ENCODE measurements at regions not wholly inside any gene's neighbourhood (a gene's known extent, or its start where the extent isn't known, plus 50 kb on each side); places are given as distances from the start of the nearest gene placed in this dataset.
"Not testable (repeated sequence)": the region's sequence is repeated elsewhere in the genome, so short reads cannot be mapped to it uniquely, and the experiment has no call there.

DNA sequence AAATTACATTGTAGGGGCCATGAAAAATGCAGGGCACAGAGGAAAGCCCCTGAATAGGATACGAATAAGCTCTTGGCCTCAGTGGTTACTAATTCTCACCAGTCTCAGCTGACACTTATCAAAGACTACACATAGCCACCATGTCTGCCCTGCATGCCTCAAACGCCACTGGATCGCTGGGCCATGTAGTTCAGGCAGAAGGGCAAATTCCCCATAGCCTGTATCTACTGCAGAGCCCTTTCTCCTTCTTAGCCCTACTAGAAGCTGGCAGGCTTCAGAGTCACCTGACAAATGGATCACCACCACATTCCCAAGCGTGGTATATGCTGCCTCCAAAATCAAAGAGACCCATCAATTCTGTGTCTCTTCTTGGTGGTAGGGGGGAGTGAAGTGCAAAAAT is 177.4 kb downstream of the MINAR1 start:
- DNase-seq = no peak

DNA sequence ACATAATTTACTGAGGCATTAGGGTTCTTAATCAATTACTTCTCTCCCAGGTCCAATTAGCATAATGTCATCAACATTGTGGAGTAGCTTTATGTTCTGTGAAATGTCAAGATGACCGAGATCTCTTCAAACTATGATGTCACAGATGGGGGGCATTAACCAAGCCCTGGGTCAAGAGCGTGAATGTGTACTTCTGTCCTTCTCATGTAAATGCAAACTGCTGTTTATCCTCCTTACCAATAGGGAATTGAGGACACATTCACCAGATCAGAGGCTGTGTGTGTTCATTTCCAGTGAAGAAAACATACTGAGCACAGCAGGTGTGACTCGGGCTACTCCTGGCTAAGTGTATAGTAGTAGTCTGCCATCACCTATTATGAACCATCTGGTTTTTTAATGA is 177.9 kb downstream of the MINAR1 start:
- DNase-seq = no peak

DNA sequence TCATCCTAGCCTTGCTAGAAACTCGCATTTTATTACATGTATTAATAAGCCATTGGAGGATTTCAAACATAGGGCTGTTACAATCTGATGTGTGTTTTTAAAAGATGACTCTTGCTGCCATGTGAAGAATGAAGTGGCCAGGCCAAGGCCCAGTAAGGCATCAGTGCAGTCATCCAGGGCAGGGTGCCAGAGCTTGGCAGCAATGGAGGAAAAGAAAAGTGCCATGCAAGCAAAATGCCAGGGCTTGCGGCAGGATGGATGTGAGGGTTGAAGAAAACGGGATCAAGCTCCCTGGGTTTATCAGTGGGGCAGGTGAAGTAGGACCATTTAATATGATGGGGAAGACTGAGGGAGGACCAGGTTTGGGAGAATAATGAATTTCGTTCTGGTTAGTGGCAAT is 183.6 kb downstream of the MINAR1 start:
- DNase-seq = no peak

GRCh38 chr15:79617071-79617470 is 184.9 kb downstream of the MINAR1 start:
- no peak for DNase-seq

DNA sequence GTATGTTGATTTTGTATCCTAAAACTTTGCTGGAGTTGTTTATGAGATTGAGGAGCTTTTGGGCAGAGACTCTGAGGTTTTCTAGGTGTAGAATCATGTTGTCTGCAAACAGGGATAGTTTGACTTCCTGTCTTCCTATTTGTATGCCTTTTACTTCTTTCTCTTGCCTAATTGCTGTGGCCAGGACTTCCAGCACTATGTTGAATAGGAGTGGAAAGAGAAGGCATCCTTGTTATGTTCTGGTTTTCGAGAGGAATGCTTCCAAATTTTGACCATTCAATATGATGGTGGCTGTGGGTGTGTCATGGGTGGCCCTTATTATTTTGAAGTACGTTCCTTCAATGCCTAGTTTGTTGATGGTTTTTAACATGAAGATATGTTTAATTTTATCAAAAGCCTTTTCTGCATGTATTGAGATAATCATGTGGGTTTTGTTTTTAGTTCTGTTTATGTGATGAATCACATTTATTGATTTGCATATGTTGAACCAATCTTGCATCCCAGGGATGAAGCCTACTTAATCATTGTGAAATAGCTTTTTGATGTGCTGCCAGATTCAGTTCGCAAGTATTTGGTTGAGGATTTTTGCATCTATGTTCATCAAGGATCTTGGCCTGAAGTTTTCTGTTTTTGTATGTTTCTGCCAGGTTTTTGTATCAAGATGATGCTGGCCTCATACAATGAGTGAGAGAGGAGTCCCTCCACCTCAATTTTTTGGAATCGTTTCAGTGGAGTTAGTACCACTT is 188.1 kb downstream of the MINAR1 start:
- DNase-seq = no peak

GRCh38 chr15:79621805-79622204 is 189.7 kb downstream of the MINAR1 start:
- not testable (repeated sequence) for DNase-seq

GRCh38 chr15:79623488-79623887 is 191.4 kb downstream of the MINAR1 start:
- no peak for DNase-seq

DNA sequence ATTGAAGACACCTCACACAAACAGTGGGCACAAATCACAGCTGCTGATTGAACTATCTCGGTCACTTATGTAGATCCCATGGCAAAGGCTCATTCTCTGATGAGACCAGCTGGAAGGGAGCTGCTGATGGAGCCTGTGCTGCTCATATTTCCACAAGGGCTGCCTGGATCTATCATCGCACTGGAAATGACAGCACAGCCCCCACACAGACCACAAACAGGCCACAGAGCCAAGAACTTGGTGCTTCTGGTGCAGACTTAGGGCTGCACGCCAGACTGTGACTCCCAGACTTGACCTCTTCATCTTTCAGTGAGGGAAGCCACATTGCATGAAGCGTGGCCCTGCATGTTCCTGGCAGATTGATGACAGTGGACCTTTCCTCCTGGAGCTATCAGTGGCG is 197.6 kb downstream of the MINAR1 start:
- no peak for DNase-seq

- no peak for DNase-seq
These were observed 200.3 kb downstream of the MINAR1 start for GRCh38 chr15:79632457-79632856.

GRCh38 chr15:79635149-79635771 is 203.1 kb downstream of the MINAR1 start:
- DNase-seq = no peak

GRCh38 chr15:79635897-79636561 is 203.9 kb downstream of the MINAR1 start:
- DNase-seq = no peak

GRCh38 chr15:79640206-79640605 is 208.1 kb downstream of the MINAR1 start:
- DNase-seq = no peak

DNA sequence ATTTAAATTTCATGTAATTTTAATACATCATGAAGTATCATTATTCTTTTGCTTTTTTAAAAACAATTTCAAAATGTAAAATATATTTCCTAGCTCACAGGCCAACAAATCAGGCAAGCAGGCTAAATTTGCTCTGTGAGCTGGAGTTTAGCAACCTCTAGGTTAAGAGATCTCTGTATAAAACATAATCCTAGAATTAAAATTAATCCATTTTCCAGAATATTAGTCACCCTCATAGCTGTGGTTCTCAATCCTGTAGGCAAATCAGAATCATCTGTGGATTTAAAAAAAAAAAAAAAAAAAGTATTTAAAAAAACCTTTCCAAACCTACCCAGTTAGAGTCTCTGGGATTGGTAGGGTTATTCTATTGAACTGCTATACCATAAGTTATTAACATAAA is 209.7 kb downstream of the MINAR1 start:
- DNase-seq = no peak

- no peak for DNase-seq
These were observed 211.3 kb downstream of the MINAR1 start for GRCh38 chr15:79643393-79643792.

- no peak for DNase-seq
These were observed 212.0 kb downstream of the MINAR1 start for GRCh38 chr15:79644091-79644490.

- DNase-seq = not testable (repeated sequence)
These were observed 220.8 kb downstream of the MINAR1 start for GRCh38 chr15:79652972-79653371.

DNA sequence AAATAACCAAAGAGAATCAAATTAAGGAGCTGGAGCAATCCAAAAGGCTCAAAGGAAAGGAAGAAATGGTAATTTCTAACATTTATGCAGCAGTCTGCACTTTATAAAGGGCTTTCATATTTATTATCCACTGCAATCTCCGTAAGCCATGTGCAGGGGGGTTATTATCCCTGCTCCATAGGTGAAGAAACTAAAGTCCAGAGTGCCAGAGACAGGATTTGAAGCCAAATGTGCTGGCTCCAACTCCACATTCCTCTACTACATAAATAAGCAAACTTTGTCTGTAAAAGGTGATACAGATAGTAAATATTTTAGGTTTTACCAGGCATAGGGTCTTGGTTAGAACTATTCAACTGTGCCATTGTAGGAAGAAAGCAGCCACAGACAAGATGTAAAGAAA is 221.4 kb downstream of the MINAR1 start:
- no peak for DNase-seq

GRCh38 chr15:79656151-79657000 is 224.2 kb downstream of the MINAR1 start:
- DNase-seq = no peak

- DNase-seq = no peak
These were observed 225.6 kb downstream of the MINAR1 start for GRCh38 chr15:79657722-79658121.

- DNase-seq = no peak
These were observed 227.6 kb downstream of the MINAR1 start for GRCh38 chr15:79659691-79660090.

DNA sequence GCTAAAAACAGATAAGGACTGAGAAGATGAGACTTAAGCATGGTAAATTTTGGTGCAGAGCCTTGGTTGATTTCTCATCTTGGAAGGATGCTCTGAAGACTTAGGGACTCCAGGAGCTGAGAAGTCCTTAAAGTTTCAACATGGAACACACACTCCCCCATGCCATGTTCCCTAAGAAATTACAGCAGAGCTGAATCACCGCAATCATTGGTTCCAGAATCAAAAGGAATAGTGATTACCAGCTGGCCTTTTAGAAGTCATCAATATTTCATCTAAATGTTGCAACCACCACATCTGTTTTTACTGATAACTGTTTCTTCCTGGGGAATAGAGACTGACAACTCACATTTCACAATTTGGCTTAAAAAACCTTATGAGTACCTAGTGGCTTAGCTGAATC is 229.3 kb downstream of the MINAR1 start:
- DNase-seq = no peak

GRCh38 chr15:79673416-79674123 is 223.2 kb downstream of the MTHFS start:
- DNase-seq = no peak

DNA sequence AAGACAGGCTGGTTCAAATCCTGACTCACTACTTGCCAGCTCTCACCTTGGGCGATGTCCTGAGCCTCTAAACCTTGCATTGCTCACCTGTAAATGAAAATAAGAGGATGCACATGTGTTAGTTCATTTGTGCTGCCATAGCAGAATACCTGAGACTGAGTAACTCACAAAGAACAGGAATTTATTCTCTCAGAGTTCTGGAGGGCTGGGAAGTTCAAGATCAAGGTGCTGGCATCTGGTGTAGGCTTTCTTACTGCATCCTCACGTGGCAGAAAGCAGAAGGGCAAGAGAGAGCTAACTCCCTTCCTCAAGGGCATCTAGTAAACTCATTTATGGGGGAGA is 222.7 kb downstream of the MTHFS start:
- no peak for DNase-seq
